Fibroblast of lung (primary cell): ENCODE measurements at regions not wholly inside any gene's neighbourhood (a gene's known extent, or its start where the extent isn't known, plus 50 kb on each side); places are given as distances from the start of the nearest gene placed in this dataset.

Experiments
- EZH2 ChIP-seq: IDR thresholded peaks from 2 replicates; pipeline ENCODE4 v1.5.1; 2012; ENCODE audit warnings: low read length, control low read depth, mild to moderate bottlenecking; ENCODE audit errors: missing control alignments
- TF ChIP-seq, protein P1 (sequence below), 2 donors: IDR thresholded peaks in 1 of 2; conservative IDR thresholded peaks in 1 of 2; 1 replicate in 1 of 2; 2 replicates in 1 of 2; pipeline ENCODE4 v1.5.1; 2011 to 2012; ENCODE audit warnings: low read length in 2 of 2, control low read depth in 1 of 2, inconsistent platforms in 1 of 2, low read depth in 1 of 2, mild to moderate bottlenecking in 1 of 2

DNA sequence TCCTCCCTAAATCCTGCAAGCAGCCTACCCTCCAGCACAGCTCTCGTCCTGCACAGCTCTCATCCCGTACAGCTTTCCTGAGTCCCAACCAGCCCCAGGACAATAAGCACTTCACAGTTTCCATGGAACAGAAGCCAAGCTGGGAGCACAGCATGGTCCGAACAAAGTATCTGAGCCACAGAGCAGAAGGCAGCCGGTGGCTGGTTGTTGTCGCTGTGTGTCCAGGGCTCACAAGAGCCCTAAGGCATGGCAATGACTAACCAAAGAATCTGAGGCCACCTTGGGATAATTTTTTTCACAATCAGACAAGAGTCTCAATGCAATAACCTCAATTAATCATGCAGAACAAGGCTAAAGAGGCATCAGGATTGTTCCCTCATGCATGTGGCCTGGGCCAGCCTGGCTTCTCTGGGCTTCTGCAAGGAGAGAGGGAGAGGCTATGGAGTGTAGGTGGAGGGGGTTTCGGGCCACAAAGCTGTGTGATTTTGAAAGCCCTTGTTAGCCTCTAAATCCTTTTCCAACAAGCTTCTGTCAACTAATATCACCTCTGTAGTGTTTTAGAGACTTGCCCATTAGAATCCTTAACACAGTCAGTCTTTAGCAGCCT lies 323.4 kb downstream of the PIK3R1 start:
- no peak for TF ChIP-seq EZH2
- TF ChIP-seq, protein P1, sequence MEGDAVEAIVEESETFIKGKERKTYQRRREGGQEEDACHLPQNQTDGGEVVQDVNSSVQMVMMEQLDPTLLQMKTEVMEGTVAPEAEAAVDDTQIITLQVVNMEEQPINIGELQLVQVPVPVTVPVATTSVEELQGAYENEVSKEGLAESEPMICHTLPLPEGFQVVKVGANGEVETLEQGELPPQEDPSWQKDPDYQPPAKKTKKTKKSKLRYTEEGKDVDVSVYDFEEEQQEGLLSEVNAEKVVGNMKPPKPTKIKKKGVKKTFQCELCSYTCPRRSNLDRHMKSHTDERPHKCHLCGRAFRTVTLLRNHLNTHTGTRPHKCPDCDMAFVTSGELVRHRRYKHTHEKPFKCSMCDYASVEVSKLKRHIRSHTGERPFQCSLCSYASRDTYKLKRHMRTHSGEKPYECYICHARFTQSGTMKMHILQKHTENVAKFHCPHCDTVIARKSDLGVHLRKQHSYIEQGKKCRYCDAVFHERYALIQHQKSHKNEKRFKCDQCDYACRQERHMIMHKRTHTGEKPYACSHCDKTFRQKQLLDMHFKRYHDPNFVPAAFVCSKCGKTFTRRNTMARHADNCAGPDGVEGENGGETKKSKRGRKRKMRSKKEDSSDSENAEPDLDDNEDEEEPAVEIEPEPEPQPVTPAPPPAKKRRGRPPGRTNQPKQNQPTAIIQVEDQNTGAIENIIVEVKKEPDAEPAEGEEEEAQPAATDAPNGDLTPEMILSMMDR (conservative IDR thresholded peaks at IDR 0.05 in 1 of 2, IDR thresholded peaks at IDR 0.05 in 1 of 2; ENCODE audit: low read depth in 1 of 2, low read length in 2 of 2): no peak
